Adrenal gland (tissue), 9 donors: ENCODE measurements at regions not wholly inside any gene's neighbourhood (a gene's known extent, or its start where the extent isn't known, plus 50 kb on each side); places are given as distances from the start of the nearest gene placed in this dataset.
"Not testable (repeated sequence)": the region's sequence is repeated elsewhere in the genome, so short reads cannot be mapped to it uniquely, and the experiment has no call there.

Experiments
- DNase-seq, 7 donors: peaks; one replicate each; pipeline ENCODE4 v3.0.0-alpha.2; 2019 to 2020
- H3K27ac ChIP-seq, 5 donors: fragments of 200-600 bp; sonication (generic) in 4 of 5; 1 replicate in 3 of 5; 2 replicates in 2 of 5; pipeline versions ENCODE4 v1.5.1 to v1.8.0; 2016 to 2020; ENCODE audit warnings: mild to moderate bottlenecking in 1 of 5
- H3K27me3 ChIP-seq: fragments of 200-600 bp; 2 replicates; pipeline ENCODE4 v1.8.0; 2021
- H3K36me3 ChIP-seq, 2 donors: fragments of 200-600 bp; replicated peaks in 1 of 2; 1 replicate in 1 of 2; 2 replicates in 1 of 2; pipeline versions ENCODE4 v1.5.1 to v1.8.0; 2018 to 2022
- H3K4me1 ChIP-seq, 2 donors: fragments of 200-600 bp; replicated peaks in 1 of 2; 1 replicate in 1 of 2; 2 replicates in 1 of 2; pipeline versions ENCODE4 v1.5.1 to v1.8.0; 2018 to 2021
- H3K4me3 ChIP-seq, 4 donors: fragments of 200-600 bp; sonication (generic) in 3 of 4; one replicate each; pipeline ENCODE4 v1.5.1; 2016 to 2018
- H3K9me3 ChIP-seq, 3 donors: fragments of 200-600 bp; sonication (generic) in 1 of 3; replicated peaks in 1 of 3; 1 replicate in 2 of 3; 2 replicates in 1 of 3; pipeline versions ENCODE4 v1.5.1 to v1.8.0; 2016 to 2021
- POLR2A ChIP-seq, 2 donors: fragments of 450-650 bp; IDR thresholded peaks; one replicate each; pipeline ENCODE4 v1.6.1; 2017; ENCODE audit warnings: antibody characterized with exemption in 2 of 2, mild to moderate bottlenecking in 2 of 2, moderate library complexity in 1 of 2
- WGBS, 4 donors: extraction: QIAGEN DNeasy Blood & Tissue Kit in 2 of 4; methylation state at CpG; one replicate each; pipeline versions ENCODE4 v1.1.5 to v1.1.7; 2013 to 2017; 5-methylcytosine and 5-hydroxymethylcytosine counted together
- intact Hi-C, 2 donors: fragments of 100-400 bp; cut with DNase I; formaldehyde crosslinking; loops; one replicate each; pipeline versions ENCODE4 v1.14.1 to v1.15.0; 2022 to 2023
- TF ChIP-seq, protein P1 (sequence below), 6 experiments: fragments of 450-650 bp in 4 of 6; fragments of 200-600 bp in 2 of 6; sonication (generic) in 1 of 6; IDR thresholded peaks; 1 replicate in 5 of 6; 2 replicates in 1 of 6; pipeline versions ENCODE4 v1.5.1 to v1.8.0; 2016 to 2021; ENCODE audit warnings: antibody characterized with exemption in 6 of 6, mild to moderate bottlenecking in 2 of 6, moderate library complexity in 1 of 6
- donor health status: healthy with polysubstance abuse.
- donor health status: Bipolar disorder and iron deficiency.
- donor health status: DM: yes; HTN: yes; CAD: no.
- donor health status: DM: no; HTN: no; CAD: no.
- donor health status: DM: no; HTN: no; CAD: no.

DNA sequence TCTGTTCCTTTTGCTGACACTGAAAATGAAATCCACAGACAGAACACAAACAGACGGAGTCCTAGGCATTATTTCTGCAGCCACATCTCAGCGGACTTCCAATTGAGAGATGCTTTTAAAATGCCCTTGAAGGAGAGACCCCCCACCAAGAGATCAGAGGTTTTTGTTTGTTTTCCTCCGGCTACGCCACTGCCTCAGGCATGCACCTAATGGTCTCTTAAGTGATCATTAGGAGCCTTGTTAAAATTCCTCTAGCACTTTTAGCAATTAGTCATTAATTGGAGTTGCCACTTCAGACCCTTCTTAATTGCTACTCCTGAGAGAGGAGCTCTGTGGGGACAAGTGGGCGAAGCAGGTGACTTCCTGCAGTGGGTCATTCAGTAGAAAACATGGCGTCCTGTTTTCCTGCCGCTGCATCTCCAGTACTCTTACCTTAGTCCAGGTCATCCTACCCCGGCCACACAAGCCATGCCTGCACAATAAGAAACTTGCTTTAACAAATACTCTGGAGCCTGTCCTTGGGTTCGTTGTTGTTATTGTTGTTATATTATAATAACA lies 257.7 kb upstream of the CHAC2 start:
- 73 to 84% (median 81%) methylated on average over 8 to 9 of the region's 9 CpGs for WGBS, 4 donors
- DNase-seq, result no peak
- Histone ChIP-seq H3K9me3 (no peaks in the 10 kb centered on the region), H3K27me3 (no peaks in the 10 kb centered on the region), H3K27ac (no peak overlapping the region), H3K36me3 (no peaks in the 10 kb centered on the region), H3K4me1 (no peaks in the 10 kb centered on the region), H3K4me3 (no peak overlapping the region)
- no peak for TF ChIP-seq POLR2A (IDR thresholded peaks at IDR 0.05)
- TF ChIP-seq, protein P1, sequence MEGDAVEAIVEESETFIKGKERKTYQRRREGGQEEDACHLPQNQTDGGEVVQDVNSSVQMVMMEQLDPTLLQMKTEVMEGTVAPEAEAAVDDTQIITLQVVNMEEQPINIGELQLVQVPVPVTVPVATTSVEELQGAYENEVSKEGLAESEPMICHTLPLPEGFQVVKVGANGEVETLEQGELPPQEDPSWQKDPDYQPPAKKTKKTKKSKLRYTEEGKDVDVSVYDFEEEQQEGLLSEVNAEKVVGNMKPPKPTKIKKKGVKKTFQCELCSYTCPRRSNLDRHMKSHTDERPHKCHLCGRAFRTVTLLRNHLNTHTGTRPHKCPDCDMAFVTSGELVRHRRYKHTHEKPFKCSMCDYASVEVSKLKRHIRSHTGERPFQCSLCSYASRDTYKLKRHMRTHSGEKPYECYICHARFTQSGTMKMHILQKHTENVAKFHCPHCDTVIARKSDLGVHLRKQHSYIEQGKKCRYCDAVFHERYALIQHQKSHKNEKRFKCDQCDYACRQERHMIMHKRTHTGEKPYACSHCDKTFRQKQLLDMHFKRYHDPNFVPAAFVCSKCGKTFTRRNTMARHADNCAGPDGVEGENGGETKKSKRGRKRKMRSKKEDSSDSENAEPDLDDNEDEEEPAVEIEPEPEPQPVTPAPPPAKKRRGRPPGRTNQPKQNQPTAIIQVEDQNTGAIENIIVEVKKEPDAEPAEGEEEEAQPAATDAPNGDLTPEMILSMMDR (IDR thresholded peaks at IDR 0.05), result no peak
- intact Hi-C loops, result no loop called here

DNA sequence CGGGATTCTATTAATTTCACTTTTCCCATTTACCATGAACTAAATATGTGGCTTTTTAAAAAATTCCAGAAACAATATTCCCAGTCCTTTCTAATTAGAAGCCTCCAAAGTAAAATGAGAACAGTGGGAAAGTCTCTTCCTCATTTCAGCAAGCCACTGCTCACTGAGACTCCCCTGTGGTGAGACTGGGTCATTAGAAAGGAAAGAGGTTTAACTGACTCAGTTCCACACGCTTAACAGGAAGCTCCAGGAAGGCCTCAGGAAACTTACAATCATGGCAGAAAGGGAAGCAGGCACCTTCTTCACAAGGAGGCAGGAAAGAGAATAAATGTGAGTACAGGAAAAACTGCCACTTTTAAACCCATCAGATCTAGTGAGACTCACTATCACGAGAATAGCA lies 258.9 kb upstream of the CHAC2 start:
- WGBS, 4 donors, result 78 to 84% (median 78%) methylated on average over 3 of the region's 3 CpGs
- Histone ChIP-seq H3K27ac (no peak overlapping the region), H3K4me3 (no peak overlapping the region), H3K36me3 (no peaks in the 10 kb centered on the region), H3K4me1 (no peaks in the 10 kb centered on the region), H3K27me3 (no peaks in the 10 kb centered on the region), H3K9me3 (no peaks in the 10 kb centered on the region)
- intact Hi-C loops, result no loop called here
- DNase-seq, result no peak
- no peak for TF ChIP-seq POLR2A (IDR thresholded peaks at IDR 0.05)
- TF ChIP-seq, protein P1 (IDR thresholded peaks at IDR 0.05), result no peak

DNA sequence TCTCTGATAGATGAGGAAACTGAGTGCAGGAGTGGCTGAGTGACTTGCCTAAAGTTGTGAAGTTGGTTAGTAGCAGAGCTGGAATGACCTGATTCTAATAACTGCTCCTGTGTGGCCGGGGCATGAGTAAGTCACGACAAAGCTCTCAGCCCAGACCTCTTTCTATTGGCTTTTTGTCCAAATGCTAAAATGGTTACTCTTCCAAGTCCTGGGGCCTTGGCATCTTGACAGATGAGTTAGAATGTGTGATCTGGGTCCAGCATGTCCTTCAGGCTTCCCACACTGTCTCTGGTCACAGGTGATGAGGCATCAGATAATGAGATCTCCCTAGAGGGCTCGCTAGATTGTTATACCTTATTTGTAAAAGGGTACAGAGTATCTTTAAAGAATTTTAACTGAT lies 260.5 kb upstream of the CHAC2 start:
- H3K9me3 ChIP-seq, H3K36me3 ChIP-seq, H3K4me3 ChIP-seq, intact Hi-C loops, DNase-seq, H3K4me1 ChIP-seq, H3K27me3 ChIP-seq, H3K27ac ChIP-seq: not testable (repeated sequence)
- 42 to 54% (median 47%) methylated on average over 3 of the region's 3 CpGs for WGBS, 4 donors

DNA sequence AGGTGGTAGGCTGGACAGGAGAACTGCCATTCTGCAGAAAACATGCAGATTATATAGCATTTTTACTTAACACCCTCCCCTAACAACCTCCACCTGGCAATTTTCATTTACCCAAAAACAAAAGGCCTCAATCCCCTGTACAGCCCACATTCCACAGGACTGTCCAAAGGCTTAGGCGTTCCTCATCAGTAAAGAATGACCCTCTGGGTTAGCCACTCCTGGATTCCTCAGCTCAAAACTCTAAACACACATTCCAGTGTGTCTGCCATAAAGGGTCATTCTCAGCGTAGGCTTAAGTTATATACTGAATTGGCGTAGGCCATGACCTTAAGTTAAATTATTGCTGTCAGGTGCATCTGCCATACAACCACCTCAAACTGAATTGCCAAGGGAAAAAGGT lies 261.8 kb upstream of the CHAC2 start:
- DNase-seq, result no peak

DNA sequence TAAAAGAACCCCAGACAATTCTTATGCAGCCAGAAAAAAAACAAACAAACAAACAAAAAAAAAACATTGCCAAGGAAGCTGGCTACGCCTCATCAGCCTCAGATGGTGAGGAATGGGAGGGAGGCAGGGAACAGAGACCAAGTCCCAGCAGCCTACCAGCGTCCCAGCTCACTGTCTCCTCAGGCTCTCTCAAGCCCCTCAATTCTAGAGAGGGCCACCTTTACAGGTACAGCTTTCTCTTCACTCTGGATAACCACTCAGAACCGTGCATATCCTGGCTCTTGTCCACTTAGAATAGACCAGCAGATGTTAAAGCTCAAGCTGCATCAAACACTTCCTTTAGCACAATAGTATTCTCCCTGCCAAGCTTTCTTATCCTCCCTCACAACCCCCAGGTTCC lies 263.1 kb upstream of the CHAC2 start:
- H3K4me3 ChIP-seq, result no peak overlapping the region
- H3K4me1 ChIP-seq, result no peaks in the 10 kb centered on the region
- no peaks in the 10 kb centered on the region for H3K36me3 ChIP-seq
- TF ChIP-seq, protein P1 (IDR thresholded peaks at IDR 0.05), result no peak
- no peak for TF ChIP-seq POLR2A (IDR thresholded peaks at IDR 0.05)
- no peak for DNase-seq
- no peak overlapping the region for H3K27ac ChIP-seq
- no peaks in the 10 kb centered on the region for H3K9me3 ChIP-seq
- 51 to 76% (median 71%) methylated on average over 3 of the region's 3 CpGs for WGBS, 4 donors
- H3K27me3 ChIP-seq, result no peaks in the 10 kb centered on the region
- intact Hi-C loops, result no loop called here

More for the DNA sequence above, 261.8 kb upstream of the CHAC2 start:
- no peak for TF ChIP-seq POLR2A (IDR thresholded peaks at IDR 0.05)
- TF ChIP-seq, protein P1 (IDR thresholded peaks at IDR 0.05), result no peak
- Histone ChIP-seq H3K27ac (no peak overlapping the region), H3K36me3 (no peaks in the 10 kb centered on the region), H3K9me3 (no peaks in the 10 kb centered on the region), H3K4me1 (no peaks in the 10 kb centered on the region), H3K4me3 (no peak overlapping the region), H3K27me3 (no peaks in the 10 kb centered on the region)
- intact Hi-C loops, result no loop called here
- WGBS, 4 donors, result 78 to 87% (median 84%) methylated on average over 3 of the region's 3 CpGs
